GM13976 (cell line): ENCODE measurements at regions not wholly inside any gene's neighbourhood (a gene's known extent, or its start where the extent isn't known, plus 50 kb on each side); places are given as distances from the start of the nearest gene placed in this dataset.

ENCODE experiments used
- DNase-seq: peaks from one replicate; pipeline ENCODE4 v3.0.0; 2012; ENCODE audit warnings: low spot score
- CTCF ChIP-seq: IDR thresholded peaks from 2 replicates; pipeline ENCODE4 v1.5.1; 2012; ENCODE audit warnings: borderline replicate concordance, mild to moderate bottlenecking; ENCODE audit not compliant: insufficient read depth; ENCODE audit errors: extremely low read depth, missing control alignments, control extremely low read depth
- in situ Hi-C: fragments of 300-500 bp; cut with MboI; formaldehyde crosslinking; loops from one replicate; pipeline ENCODE4 v1.12.0; 2022; ENCODE audit warnings: low sequenced_read_pairs, mixed read lengths, inconsistent platforms; ENCODE audit not compliant: unreplicated experiment

DNA sequence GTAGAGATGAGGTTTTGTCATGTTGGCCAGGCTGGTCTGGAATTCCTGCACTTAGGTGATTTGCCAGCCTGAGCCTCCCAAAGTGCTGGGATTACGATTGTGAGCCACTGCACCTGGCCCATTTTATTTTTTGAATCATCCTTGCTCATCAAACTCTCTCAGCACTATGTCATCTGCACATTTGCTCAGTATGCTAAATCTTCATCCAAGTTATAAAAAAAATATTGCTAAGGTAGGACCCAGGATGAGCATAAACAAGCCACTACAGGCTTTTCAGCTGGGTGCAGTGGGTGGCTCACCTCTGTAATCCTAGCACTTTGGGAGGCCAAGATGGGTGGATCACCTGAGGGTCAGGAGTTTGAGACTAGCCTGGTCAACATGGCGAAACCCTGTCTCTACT is 510.1 kb upstream of the LARGE1 start:
- in situ Hi-C loops, result no loop called here

DNA sequence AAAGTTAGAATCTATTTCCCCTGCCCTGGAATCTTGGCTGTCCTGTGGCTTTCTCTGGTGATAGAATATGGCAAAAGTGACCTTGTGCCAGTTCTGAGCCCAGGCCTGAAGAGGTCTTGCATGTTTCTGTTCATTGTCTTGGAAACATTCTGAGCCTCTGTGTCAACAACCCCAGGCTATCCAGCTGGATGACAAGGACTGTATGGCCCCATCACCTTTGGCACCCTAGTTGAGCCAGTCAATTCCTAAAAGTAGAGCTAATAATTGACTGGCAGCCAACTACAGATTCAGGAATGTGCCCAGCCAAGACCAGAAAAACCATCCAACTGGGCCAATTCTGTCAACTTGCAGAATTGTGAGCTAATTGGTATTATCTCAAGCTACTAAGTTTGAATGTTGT is 514.1 kb upstream of the LARGE1 start:
- no peak for DNase-seq
- TF ChIP-seq CTCF, result no peak
- in situ Hi-C loops, result no loop called here

More for the DNA sequence above, 510.1 kb upstream of the LARGE1 start:
- DNase-seq, result no peak
- no peak for TF ChIP-seq CTCF

GRCh38 chr22:34437140-34437539 is 516.9 kb upstream of the LARGE1 start:
- TF ChIP-seq CTCF, result no peak
- DNase-seq, result no peak
- in situ Hi-C loops, result no loop called here

GRCh38 chr22:34454598-34454997 is 534.3 kb upstream of the LARGE1 start:
- no peak for DNase-seq
- no peak for TF ChIP-seq CTCF
- in situ Hi-C loops, result no loop called here

DNA sequence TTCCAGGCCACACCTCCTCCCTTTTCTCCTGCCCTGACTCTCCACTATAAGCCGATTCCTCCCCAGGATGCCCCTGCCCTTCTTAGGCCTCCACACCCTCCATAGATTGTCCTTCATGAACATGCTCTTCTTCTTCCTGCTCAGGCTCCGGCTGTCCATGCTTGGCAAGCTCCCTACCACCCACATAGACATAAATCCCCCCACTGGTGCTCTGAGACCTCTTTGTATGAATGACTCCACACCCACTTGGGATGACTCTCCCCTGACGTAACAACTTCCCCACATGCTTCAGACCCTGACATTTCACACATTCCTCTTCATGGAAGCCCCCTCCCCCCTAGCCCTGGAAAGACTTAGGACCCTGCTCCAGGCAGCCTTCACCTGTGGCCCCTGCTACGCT is 542.5 kb upstream of the LARGE1 start:
- in situ Hi-C loops, result no loop called here
- DNase-seq, result no peak
- TF ChIP-seq CTCF, result no peak

- no peak for DNase-seq
- TF ChIP-seq CTCF, result no peak
- in situ Hi-C loops, result no loop called here
Observed at GRCh38 chr22:34475886-34476285, 555.6 kb upstream of the LARGE1 start.

DNA sequence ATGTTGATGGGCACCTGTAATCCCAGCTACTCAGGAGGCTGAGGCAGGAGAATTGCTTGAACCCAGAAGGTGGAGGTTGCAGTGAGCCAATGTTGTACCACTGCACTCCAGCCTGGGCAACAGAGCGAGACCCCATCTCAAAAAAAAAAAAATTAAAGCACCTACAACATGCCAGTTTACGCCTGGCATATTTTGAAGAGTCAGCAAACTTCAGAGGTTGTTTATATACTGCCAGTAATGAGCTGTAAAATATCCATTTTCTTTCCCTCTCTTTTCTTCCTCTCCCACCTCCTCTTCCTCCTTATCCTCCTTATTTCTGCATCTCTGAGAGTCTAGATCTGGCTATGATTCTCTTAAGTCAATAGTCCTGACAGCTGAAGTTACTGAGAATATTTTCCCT is 556.5 kb upstream of the LARGE1 start:
- DNase-seq, result no peak
- no peak for TF ChIP-seq CTCF
- in situ Hi-C loops, result no loop called here
